ENCODE measurements at regions not wholly inside any gene's neighbourhood (a gene's known extent, or its start where the extent isn't known, plus 50 kb on each side); places are given as distances from the start of the nearest gene placed in this dataset.

GRCh38 chr15:39144613-39145499 lies 436.0 kb upstream of the THBS1 start:
- TF ChIP-seq CTCF (IDR thresholded peaks at IDR 0.05; ENCODE audit: low read depth, low read length, poor library complexity, severe bottlenecking) (no peak), EZH2phosphoT487 (IDR thresholded peaks at IDR 0.05; ENCODE audit: borderline replicate concordance, low read length) (no peak)
